ENCODE measurements at regions not wholly inside any gene's neighbourhood (a gene's known extent, or its start where the extent isn't known, plus 50 kb on each side); places are given as distances from the start of the nearest gene placed in this dataset.

GRCh38 chrX:25196221-25196620 lies 180.5 kb upstream of the ARX start:
- TF ChIP-seq EZH2phosphoT487 (IDR thresholded peaks at IDR 0.05; ENCODE audit: insufficient read depth, low read depth) (no peak), EZH2 (IDR thresholded peaks at IDR 0.05; ENCODE audit: insufficient read depth, poor library complexity, severe bottlenecking) (no peak)

All from GM23248 (cell line).